AG09319 (cell line): ENCODE measurements at regions not wholly inside any gene's neighbourhood (a gene's known extent, or its start where the extent isn't known, plus 50 kb on each side); places are given as distances from the start of the nearest gene placed in this dataset.

ENCODE experiments used
- DNase-seq: peaks from one replicate; pipeline ENCODE4 v3.0.0-alpha.2; 2010; ENCODE audit warnings: low read depth; ENCODE audit errors: extremely low read depth
- TF ChIP-seq, protein P1 (sequence below): IDR thresholded peaks from 2 replicates; pipeline ENCODE4 v1.5.1; 2011; ENCODE audit warnings: low read depth, mild to moderate bottlenecking, inconsistent platforms, low read length, moderate library complexity

GRCh38 chr3:99400352-99400751 lies 238.0 kb upstream of the COL8A1 start:
- TF ChIP-seq, protein P1, sequence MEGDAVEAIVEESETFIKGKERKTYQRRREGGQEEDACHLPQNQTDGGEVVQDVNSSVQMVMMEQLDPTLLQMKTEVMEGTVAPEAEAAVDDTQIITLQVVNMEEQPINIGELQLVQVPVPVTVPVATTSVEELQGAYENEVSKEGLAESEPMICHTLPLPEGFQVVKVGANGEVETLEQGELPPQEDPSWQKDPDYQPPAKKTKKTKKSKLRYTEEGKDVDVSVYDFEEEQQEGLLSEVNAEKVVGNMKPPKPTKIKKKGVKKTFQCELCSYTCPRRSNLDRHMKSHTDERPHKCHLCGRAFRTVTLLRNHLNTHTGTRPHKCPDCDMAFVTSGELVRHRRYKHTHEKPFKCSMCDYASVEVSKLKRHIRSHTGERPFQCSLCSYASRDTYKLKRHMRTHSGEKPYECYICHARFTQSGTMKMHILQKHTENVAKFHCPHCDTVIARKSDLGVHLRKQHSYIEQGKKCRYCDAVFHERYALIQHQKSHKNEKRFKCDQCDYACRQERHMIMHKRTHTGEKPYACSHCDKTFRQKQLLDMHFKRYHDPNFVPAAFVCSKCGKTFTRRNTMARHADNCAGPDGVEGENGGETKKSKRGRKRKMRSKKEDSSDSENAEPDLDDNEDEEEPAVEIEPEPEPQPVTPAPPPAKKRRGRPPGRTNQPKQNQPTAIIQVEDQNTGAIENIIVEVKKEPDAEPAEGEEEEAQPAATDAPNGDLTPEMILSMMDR = no peak

DNA sequence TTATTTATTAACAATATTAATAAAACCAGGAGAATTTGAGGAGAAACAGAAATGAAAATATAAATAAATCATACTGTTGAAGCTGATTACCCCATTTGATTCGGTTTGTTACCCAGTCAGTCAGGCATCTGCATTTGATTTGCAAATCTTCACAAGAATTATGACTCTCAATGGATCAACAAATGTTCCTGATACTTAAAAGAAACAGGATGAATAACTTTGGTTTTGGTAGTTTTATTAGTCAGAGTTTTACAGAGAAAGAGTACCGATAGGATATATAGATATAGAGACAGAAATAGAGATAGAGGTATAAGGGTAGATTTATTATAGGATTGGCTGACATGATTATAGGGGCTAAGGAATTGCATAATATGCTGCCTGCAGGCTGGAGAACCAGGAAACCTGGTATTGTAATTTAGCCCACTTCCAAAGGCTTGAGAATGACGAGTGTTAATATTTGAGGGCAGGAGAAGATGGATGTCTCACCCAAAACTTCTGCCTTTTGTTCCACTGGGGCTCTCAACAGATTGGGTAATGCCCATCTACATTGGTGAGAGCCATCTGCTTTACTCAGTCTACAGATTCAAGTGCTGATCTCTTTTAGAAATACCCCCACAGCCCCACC lies 241.6 kb upstream of the COL8A1 start:
- no peak for DNase-seq
- TF ChIP-seq, protein P1 = no peak

More at GRCh38 chr3:99400352-99400751, 238.0 kb upstream of the COL8A1 start:
- no peak for DNase-seq

GRCh38 chr3:99394831-99395778 lies 243.3 kb upstream of the COL8A1 start:
- TF ChIP-seq, protein P1 = no peak
- DNase-seq = peak; percentile 59

GRCh38 chr3:99393961-99394360 lies 244.4 kb upstream of the COL8A1 start:
- TF ChIP-seq, protein P1 = no peak
- no peak for DNase-seq

GRCh38 chr3:99388780-99389179 lies 249.6 kb upstream of the COL8A1 start:
- no peak for DNase-seq
- TF ChIP-seq, protein P1 = no peak

DNA sequence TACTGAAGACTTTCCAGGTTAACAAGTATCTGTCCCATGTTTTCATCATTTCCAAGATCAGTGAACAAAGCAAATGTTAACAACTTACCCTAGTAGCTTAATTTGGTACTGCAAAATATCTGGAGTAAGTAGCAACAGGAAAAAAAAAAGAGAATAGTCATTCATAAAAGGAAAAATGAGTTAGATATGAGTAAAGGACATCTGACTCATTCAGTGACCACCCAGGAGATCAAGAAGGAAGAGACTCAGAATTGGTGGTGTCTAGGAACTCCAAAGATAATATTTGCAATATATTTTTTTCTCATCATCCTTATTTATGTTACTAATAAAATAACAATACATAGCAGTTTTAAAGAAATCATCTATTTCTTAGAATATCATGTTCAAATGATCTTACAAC lies 253.8 kb upstream of the COL8A1 start:
- DNase-seq = no peak
- TF ChIP-seq, protein P1 = no peak

DNA sequence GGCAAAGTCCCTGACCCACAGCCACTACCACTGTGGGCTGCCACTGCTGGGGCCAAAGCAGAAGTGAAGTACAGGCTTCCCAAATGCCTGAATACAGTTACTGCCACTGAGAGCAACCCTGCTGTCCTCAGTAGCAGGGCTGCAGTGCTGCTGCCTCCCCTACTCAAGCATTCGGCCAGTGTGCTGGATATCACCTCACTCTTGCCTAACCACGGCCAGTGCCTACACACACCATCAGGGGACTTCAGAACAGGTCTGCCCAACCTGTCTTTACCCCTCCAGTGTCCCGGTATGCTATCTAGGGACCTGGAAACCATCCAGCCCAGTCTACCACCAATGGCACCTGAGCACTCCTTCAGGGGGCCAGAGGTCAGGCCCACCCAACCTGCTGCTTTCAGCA lies 261.5 kb upstream of the COL8A1 start:
- TF ChIP-seq, protein P1 = no peak
- DNase-seq = no peak
